GM12875 (cell line): ENCODE measurements at regions not wholly inside any gene's neighbourhood (a gene's known extent, or its start where the extent isn't known, plus 50 kb on each side); places are given as distances from the start of the nearest gene placed in this dataset.

Experiments used
- H3K4me3 ChIP-seq: one replicate; pipeline ENCODE4 v1.5.1; 2011; ENCODE audit warnings: low read depth, low read length, control low read depth
- TF ChIP-seq, protein P1 (sequence below): IDR thresholded peaks from 2 replicates; pipeline ENCODE4 v1.5.1; 2011; ENCODE audit warnings: low read depth, mild to moderate bottlenecking, control low read depth, inconsistent platforms, low read length, moderate library complexity, borderline replicate concordance; ENCODE audit not compliant: insufficient read depth

DNA sequence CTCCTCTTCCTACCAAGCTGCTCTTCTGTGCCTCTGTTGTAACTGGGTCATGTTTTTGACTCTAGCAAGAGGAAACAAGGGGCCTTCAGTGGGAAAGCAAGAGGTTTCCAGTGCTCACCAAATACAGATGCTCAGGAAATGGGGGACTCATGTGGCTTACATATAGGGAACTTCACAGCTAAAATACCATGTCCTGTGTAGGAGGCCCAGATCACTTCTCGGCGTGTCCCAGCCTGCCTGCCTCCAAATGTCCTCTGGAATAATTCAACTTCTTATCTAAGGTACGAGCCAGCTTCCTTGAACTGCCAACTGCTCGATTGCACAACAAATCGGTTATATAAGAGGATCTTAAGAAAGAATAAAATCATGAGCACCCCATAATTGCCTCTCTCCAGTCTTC lies 161.3 kb downstream of the KIT start:
- TF ChIP-seq, protein P1, sequence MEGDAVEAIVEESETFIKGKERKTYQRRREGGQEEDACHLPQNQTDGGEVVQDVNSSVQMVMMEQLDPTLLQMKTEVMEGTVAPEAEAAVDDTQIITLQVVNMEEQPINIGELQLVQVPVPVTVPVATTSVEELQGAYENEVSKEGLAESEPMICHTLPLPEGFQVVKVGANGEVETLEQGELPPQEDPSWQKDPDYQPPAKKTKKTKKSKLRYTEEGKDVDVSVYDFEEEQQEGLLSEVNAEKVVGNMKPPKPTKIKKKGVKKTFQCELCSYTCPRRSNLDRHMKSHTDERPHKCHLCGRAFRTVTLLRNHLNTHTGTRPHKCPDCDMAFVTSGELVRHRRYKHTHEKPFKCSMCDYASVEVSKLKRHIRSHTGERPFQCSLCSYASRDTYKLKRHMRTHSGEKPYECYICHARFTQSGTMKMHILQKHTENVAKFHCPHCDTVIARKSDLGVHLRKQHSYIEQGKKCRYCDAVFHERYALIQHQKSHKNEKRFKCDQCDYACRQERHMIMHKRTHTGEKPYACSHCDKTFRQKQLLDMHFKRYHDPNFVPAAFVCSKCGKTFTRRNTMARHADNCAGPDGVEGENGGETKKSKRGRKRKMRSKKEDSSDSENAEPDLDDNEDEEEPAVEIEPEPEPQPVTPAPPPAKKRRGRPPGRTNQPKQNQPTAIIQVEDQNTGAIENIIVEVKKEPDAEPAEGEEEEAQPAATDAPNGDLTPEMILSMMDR, result no peak
- H3K4me3 ChIP-seq, result no peak overlapping the region

DNA sequence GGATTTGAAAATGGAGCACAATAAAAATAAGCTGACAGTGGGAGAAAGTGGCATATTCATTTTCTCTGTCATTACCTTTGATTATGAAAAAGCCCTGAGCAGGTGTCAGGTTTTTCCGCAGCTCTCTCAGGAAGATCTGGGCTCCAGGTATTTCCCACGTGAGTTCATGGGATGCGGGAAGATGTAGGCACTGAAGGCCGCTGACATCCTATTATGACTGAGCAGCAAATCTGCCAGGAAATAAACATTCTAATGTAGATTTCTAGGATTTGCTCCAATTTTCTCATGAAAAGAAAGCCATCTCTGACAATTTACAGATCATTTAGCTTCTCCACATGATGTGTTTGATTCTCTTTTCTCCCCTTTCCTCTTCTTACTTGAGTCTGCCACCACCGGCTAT lies 160.7 kb downstream of the KIT start:
- no peak overlapping the region for H3K4me3 ChIP-seq
- TF ChIP-seq, protein P1, result no peak

DNA sequence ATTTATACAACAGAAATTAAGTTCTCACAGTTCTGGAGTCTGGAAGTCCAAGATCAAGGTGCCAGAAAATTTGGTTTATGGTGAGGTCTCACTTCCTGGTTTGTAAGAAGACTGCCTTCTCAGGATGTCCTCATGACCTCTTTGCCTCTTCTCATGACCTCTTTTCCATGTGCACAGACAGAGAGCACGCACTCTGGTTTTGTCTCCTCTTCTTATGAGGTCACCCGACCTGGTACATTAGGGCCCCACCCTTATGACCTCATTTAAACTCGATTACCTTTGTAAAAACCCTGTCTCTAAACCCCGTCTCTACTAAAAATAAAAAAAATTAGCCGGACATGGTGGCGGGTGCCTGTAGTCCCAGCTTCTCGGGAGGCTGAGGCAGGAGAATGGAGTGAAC lies 155.9 kb downstream of the KIT start:
- TF ChIP-seq, protein P1, result no peak

DNA sequence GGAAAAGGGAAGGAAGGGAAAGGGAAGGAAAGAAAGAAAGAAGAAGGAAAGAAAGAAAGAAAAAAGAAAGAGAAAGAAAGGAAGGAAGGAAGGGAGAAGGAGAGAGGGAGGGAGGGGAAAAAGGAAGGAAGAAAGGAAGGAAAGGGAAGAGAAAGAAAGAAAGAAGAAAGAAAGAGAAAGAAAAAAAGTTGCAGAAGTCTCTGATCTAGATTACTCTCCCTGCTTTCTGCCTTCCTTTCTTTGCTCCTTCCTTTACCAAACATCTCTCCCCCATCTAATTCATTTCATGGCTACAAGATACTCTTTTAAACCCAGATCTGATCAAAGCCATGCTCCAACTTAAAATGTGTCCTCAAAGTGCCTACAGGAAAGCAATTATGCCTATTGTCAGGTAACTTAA lies 148.6 kb downstream of the KIT start:
- TF ChIP-seq, protein P1, result no peak
- no peak overlapping the region for H3K4me3 ChIP-seq

More for the DNA sequence above, 155.9 kb downstream of the KIT start:
- H3K4me3 ChIP-seq, result no peak overlapping the region

DNA sequence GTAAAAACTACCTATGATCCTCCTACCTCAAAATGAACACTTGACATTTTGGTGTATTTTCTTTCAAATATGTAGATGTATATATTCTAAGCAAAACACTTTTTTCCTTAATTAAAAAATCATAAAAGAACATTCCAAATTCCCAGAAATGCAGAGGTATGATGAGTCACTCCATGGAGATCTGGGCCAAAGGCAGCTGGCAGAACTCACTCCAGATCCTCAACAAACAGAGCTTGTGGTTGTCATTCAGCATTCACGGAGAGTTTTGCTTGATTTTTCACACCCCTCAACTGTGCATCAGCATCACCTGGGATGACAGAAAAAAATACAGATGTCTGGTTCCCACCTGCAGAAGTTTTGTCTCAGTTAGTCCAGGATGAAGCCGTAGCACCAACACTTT lies 144.6 kb downstream of the KIT start:
- TF ChIP-seq, protein P1, result no peak
- no peak overlapping the region for H3K4me3 ChIP-seq

DNA sequence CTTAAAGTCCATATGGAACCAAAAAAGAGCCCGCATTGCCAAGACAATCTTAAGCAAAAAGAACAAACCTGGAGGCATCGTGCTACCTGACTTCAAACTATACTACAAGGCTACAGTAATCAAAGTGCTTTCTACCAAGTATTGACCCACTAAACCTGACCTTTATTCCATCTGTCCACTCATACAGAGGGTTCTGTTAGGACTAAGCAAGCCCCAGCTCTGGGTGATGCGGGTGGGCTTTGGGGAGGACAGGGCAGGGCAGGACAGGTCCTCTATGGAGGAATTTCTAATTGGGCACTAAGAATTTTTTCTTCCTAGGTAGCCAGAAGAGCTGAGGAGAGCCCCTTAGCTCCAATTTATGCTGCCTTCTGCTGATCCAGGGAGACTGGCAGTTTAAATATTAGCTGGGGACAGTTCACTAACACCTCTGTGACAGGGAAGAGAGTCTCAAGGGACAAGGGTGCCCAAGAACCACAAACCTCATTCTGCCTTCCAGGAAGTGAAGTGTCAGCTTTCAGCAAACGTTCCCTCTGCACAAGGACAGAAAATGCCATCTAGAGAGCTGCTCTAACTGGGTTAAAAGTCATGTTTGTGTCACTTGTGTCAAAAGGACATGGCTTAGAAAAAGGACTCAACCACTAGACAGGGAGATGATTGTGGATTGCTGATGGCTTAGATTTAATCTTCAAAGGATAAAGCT lies 143.2 kb downstream of the KIT start:
- no peak overlapping the region for H3K4me3 ChIP-seq
- TF ChIP-seq, protein P1, result no peak

DNA sequence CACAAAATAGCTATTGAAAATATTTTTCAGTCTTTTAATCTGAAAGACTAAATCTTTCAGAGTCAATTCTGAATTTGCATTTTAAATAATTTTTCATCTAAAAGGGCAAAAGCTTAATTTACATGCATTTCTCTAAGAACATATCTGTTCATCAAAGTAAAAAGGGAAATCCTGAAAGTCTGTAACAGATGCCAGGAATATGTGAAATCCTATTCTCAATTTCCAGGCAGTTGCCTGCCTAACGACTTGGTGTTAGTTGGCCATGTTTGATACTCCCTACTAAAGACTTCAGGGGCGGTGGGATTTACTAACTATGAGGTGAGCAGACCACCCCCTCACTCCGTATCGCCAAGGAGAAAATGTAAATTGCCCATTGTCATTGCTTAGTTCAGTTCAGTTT lies 136.8 kb downstream of the KIT start:
- no peak overlapping the region for H3K4me3 ChIP-seq
- TF ChIP-seq, protein P1, result no peak
